GM20000 (cell line): ENCODE measurements at regions not wholly inside any gene's neighbourhood (a gene's known extent, or its start where the extent isn't known, plus 50 kb on each side); places are given as distances from the start of the nearest gene placed in this dataset.
"Not testable (repeated sequence)": the region's sequence is repeated elsewhere in the genome, so short reads cannot be mapped to it uniquely, and the experiment has no call there.

Experiments
- DNase-seq: peaks from one replicate; pipeline ENCODE4 v3.0.0; 2012; ENCODE audit warnings: low spot score
- CTCF ChIP-seq: IDR thresholded peaks from 2 replicates; pipeline ENCODE4 v1.5.1; 2012; ENCODE audit warnings: mild to moderate bottlenecking, control low read depth; ENCODE audit errors: extremely low read depth, missing control alignments

- TF ChIP-seq CTCF = no peak
- no peak for DNase-seq
These were observed 529.8 kb upstream of the CADM1 start for GRCh38 chr11:116033931-116034553.

- peak; percentile 11 for DNase-seq
- TF ChIP-seq CTCF = no peak
These were observed 526.6 kb upstream of the CADM1 start for GRCh38 chr11:116030697-116031331.

- not testable (repeated sequence) for DNase-seq
These were observed 524.3 kb upstream of the CADM1 start for GRCh38 chr11:116028506-116028905.

GRCh38 chr11:115999437-115999836, 495.2 kb upstream of the CADM1 start:
- no peak for DNase-seq
- TF ChIP-seq CTCF = no peak

- no peak for TF ChIP-seq CTCF
- no peak for DNase-seq
These were observed 492.6 kb upstream of the CADM1 start for GRCh38 chr11:115996808-115997188.

GRCh38 chr11:115996125-115996807, 492.1 kb upstream of the CADM1 start:
- peak; percentile 77 for DNase-seq
- TF ChIP-seq CTCF = no peak

GRCh38 chr11:115993590-115993989, 489.4 kb upstream of the CADM1 start:
- DNase-seq = peak; percentile 0

More at GRCh38 chr11:115993590-115993989, 489.4 kb upstream of the CADM1 start:
- no peak for TF ChIP-seq CTCF
